HL-60 (cell line): ENCODE measurements at regions not wholly inside any gene's neighbourhood (a gene's known extent, or its start where the extent isn't known, plus 50 kb on each side); places are given as distances from the start of the nearest gene placed in this dataset.

Experiments used
- POLR2AphosphoS5 ChIP-seq: IDR thresholded peaks from 2 replicates; pipeline ENCODE4 v1.6.1; 2012; ENCODE audit warnings: low read depth
- TF ChIP-seq, protein P1 (sequence below): IDR thresholded peaks from one replicate; pipeline ENCODE4 v1.5.1; 2011; ENCODE audit warnings: low read length, control low read depth, inconsistent platforms; ENCODE audit not compliant: insufficient read depth

DNA sequence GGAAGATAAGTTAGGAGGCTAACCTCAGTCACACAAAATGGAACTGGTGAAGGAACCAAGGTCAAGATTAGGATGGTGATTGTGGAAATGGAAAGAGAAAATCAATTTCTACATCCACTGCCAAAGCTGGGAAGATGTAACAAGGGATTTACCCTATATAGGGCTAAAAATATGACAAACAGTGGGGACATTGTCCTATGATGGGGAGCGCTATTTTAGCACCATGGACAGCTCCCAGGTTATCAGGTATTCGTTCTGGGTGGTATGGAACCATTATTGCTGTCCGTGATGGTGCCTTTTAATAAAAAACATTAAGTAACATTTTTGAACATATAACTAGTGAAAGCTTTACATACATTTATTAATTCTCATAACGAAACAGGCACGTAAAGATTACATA lies 124.0 kb downstream of the NDUFA12 start:
- TF ChIP-seq POLR2AphosphoS5: no peak
- TF ChIP-seq, protein P1, sequence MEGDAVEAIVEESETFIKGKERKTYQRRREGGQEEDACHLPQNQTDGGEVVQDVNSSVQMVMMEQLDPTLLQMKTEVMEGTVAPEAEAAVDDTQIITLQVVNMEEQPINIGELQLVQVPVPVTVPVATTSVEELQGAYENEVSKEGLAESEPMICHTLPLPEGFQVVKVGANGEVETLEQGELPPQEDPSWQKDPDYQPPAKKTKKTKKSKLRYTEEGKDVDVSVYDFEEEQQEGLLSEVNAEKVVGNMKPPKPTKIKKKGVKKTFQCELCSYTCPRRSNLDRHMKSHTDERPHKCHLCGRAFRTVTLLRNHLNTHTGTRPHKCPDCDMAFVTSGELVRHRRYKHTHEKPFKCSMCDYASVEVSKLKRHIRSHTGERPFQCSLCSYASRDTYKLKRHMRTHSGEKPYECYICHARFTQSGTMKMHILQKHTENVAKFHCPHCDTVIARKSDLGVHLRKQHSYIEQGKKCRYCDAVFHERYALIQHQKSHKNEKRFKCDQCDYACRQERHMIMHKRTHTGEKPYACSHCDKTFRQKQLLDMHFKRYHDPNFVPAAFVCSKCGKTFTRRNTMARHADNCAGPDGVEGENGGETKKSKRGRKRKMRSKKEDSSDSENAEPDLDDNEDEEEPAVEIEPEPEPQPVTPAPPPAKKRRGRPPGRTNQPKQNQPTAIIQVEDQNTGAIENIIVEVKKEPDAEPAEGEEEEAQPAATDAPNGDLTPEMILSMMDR: no peak
